Mesendoderm (in vitro differentiated cells): ENCODE measurements at regions not wholly inside any gene's neighbourhood (a gene's known extent, or its start where the extent isn't known, plus 50 kb on each side); places are given as distances from the start of the nearest gene placed in this dataset.

Source experiments
- DNase-seq: peaks from one replicate; pipeline ENCODE4 v3.0.0; 2013
- H2AK5ac ChIP-seq: 2 replicates; pipeline ENCODE4 v1.6.1; 2013; ENCODE audit warnings: low read length, inconsistent platforms
- H2BK120ac ChIP-seq: 2 replicates; pipeline ENCODE4 v1.6.1; 2013; ENCODE audit warnings: low read depth, mild to moderate bottlenecking, low read length, moderate library complexity, mixed read lengths
- H2BK15ac ChIP-seq: replicated peaks from 2 replicates; pipeline ENCODE4 v1.6.1; 2013; ENCODE audit warnings: low read depth, mild to moderate bottlenecking, moderate library complexity
- H2BK5ac ChIP-seq: 2 replicates; pipeline ENCODE4 v1.6.1; 2013; ENCODE audit warnings: low read length, inconsistent platforms
- H3K18ac ChIP-seq: 2 replicates; pipeline ENCODE4 v1.6.1; 2013; ENCODE audit warnings: mild to moderate bottlenecking, low read length, mixed read lengths
- H3K23ac ChIP-seq: one replicate; pipeline ENCODE4 v1.6.1; 2013; ENCODE audit warnings: low read length
- H3K27ac ChIP-seq: 2 replicates; pipeline ENCODE4 v1.5.1; 2013; ENCODE audit warnings: low read depth, mild to moderate bottlenecking, inconsistent platforms, low read length, moderate library complexity
- H3K27me3 ChIP-seq: 2 replicates; pipeline ENCODE4 v1.6.1; 2013; ENCODE audit warnings: low read length, control low read depth, mild to moderate bottlenecking, inconsistent platforms; ENCODE audit not compliant: insufficient read depth, poor library complexity
- H3K36me3 ChIP-seq: 2 replicates; pipeline ENCODE4 v1.6.1; 2013; ENCODE audit warnings: low read length, inconsistent platforms; ENCODE audit not compliant: control insufficient read depth, insufficient read depth
- H3K4ac ChIP-seq: one replicate; pipeline ENCODE4 v1.6.1; 2013; ENCODE audit warnings: low read depth, mild to moderate bottlenecking, low read length, moderate library complexity
- H3K4me1 ChIP-seq: 2 replicates; pipeline ENCODE4 v1.6.1; 2013; ENCODE audit warnings: low read depth, low read length, inconsistent platforms; ENCODE audit not compliant: control insufficient read depth
- H3K4me2 ChIP-seq: 2 replicates; pipeline ENCODE4 v1.6.1; 2013; ENCODE audit warnings: low read length
- H3K4me3 ChIP-seq: 2 replicates; pipeline ENCODE4 v1.5.1; 2013; ENCODE audit warnings: mild to moderate bottlenecking, low read length
- H3K56ac ChIP-seq: one replicate; pipeline ENCODE4 v1.6.1; 2013; ENCODE audit warnings: low read length
- H3K79me1 ChIP-seq: 2 replicates; pipeline ENCODE4 v1.6.1; 2013; ENCODE audit warnings: low read length, inconsistent platforms
- H3K79me2 ChIP-seq: 2 replicates; pipeline ENCODE4 v1.6.1; 2013; ENCODE audit warnings: mild to moderate bottlenecking, low read length; ENCODE audit not compliant: control insufficient read depth, insufficient read depth
- H3K9ac ChIP-seq: 2 replicates; pipeline ENCODE4 v1.6.1; 2013; ENCODE audit warnings: low read length, inconsistent platforms
- H4K5ac ChIP-seq: one replicate; pipeline ENCODE4 v1.6.1; 2013; ENCODE audit warnings: low read length
- H4K8ac ChIP-seq: one replicate; pipeline ENCODE4 v1.6.1; 2013; ENCODE audit warnings: low read depth, mild to moderate bottlenecking, control low read depth, low read length, moderate library complexity
- WGBS: extraction: QIAGEN DNeasy Blood & Tissue Kit; methylation state at CpG from one replicate; pipeline ENCODE4 v1.1.7; 2013; ENCODE audit warnings: low lambda C conversion rate, missing lambda C conversion rate; ENCODE audit not compliant: insufficient coverage; ENCODE audit errors: extremely low coverage; 5-methylcytosine and 5-hydroxymethylcytosine counted together

DNA sequence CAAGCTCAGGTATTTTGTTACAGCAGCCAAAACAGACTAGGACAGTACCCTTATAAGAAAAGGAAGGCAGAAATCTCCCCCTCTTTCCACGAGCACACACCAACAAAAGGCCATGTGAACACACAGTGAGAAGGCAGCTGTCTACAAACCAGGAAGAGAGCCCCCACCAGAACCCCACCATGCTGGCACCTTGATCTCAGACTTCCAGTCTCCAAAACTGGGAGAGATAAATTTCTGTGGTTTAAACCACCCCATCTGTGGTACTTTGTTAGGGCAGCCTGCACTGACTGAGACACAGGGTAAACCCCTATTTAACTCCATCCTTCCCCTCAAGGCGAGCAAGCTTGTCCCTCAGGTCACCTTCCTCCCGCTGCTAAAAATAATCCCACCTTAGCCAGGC lies 475.8 kb upstream of the JARID2 start:
- Histone ChIP-seq H3K23ac (no peak overlapping the region), H3K79me1 (no peaks in the 10 kb centered on the region), H3K4ac (no peak overlapping the region), H4K5ac (no peak overlapping the region), H2AK5ac (no peak overlapping the region), H2BK5ac (no peak overlapping the region), H4K8ac (no peak overlapping the region), H3K79me2 (no peaks in the 10 kb centered on the region), H3K9ac (no peak overlapping the region), H2BK15ac (no peak overlapping the region), H3K4me2 (no peak overlapping the region), H3K36me3 (no peaks in the 10 kb centered on the region), H3K27me3 (no peaks in the 10 kb centered on the region), H3K4me3 (no peak overlapping the region), H2BK120ac (no peak overlapping the region), H3K4me1 (peaks cover 4% of the 10 kb centered on the region), H3K18ac (no peak overlapping the region), H3K27ac (no peak overlapping the region), H3K56ac (no peak overlapping the region)
- WGBS = no CpG with 5 or more reads among the region's 3 CpGs
- no peak for DNase-seq

DNA sequence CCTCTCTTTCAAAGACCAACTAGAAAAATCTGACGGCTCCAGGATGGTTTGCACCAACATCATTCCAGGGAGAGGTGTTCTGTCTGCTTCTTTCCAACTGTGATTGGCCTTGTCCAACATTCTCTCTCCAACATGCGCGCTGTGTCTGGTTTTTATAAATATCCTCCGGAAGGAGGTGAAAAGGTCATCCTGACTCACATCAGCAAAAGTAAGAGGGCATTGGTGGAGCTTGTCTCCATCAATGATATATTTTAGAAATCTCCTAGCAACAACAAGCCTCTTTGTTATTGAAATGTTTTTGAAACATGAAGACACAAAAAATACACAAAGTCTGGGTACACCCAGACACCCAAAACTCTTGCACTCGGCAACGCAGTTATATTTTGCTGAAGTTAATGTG lies 475.3 kb upstream of the JARID2 start:
- H3K9ac ChIP-seq = no peak overlapping the region
- no CpG with 5 or more reads among the region's 6 CpGs for WGBS
- H2BK5ac ChIP-seq = no peak overlapping the region
- no peaks in the 10 kb centered on the region for H3K36me3 ChIP-seq
- no peak overlapping the region for H3K18ac ChIP-seq
- no peak overlapping the region for H2AK5ac ChIP-seq
- no peak overlapping the region for H3K56ac ChIP-seq
- H3K27me3 ChIP-seq = no peaks in the 10 kb centered on the region
- no peak overlapping the region for H3K23ac ChIP-seq
- H3K27ac ChIP-seq = no peak overlapping the region
- H4K8ac ChIP-seq = no peak overlapping the region
- H4K5ac ChIP-seq = no peak overlapping the region
- no peak for DNase-seq
- H3K79me1 ChIP-seq = no peaks in the 10 kb centered on the region
- peaks cover 4% of the 10 kb centered on the region for H3K4me1 ChIP-seq
- H3K79me2 ChIP-seq = no peaks in the 10 kb centered on the region
- H3K4me2 ChIP-seq = no peak overlapping the region
- H3K4me3 ChIP-seq = no peak overlapping the region
- H2BK15ac ChIP-seq = no peak overlapping the region
- no peak overlapping the region for H3K4ac ChIP-seq
- H2BK120ac ChIP-seq = no peak overlapping the region

DNA sequence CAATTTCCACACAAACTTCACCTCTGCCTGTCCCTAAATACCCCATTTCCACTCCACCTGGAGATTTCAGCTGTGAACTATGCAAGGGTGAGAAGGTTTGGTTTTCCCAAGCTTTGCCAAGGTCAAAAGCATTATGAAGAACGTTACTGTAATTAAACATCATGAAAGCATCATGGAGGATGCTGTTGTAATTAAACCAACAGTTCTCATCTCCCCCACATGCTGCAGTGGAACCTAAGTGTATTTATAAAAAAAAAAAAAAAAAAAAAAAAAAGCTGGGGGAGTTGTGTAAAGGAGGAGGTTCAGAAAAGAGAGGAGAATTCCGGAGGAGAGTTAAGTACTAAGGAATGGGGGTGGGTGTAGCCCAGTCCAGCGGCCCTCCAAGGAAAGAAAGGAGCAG lies 474.9 kb upstream of the JARID2 start:
- Histone ChIP-seq H3K23ac (no peak overlapping the region), H3K27me3 (no peaks in the 10 kb centered on the region), H2BK15ac (no peak overlapping the region), H4K8ac (peak overlapping the region; percentile 15), H3K4me2 (no peak overlapping the region), H3K18ac (no peak overlapping the region), H3K79me1 (no peaks in the 10 kb centered on the region), H2BK5ac (no peak overlapping the region), H3K9ac (no peak overlapping the region), H3K4me1 (peaks cover 4% of the 10 kb centered on the region), H3K36me3 (no peaks in the 10 kb centered on the region), H3K4ac (no peak overlapping the region), H3K27ac (no peak overlapping the region), H3K79me2 (no peaks in the 10 kb centered on the region), H3K4me3 (no peak overlapping the region), H2BK120ac (no peak overlapping the region), H4K5ac (no peak overlapping the region), H3K56ac (no peak overlapping the region), H2AK5ac (no peak overlapping the region)
- no CpG with 5 or more reads among the region's 3 CpGs for WGBS
- DNase-seq = no peak

DNA sequence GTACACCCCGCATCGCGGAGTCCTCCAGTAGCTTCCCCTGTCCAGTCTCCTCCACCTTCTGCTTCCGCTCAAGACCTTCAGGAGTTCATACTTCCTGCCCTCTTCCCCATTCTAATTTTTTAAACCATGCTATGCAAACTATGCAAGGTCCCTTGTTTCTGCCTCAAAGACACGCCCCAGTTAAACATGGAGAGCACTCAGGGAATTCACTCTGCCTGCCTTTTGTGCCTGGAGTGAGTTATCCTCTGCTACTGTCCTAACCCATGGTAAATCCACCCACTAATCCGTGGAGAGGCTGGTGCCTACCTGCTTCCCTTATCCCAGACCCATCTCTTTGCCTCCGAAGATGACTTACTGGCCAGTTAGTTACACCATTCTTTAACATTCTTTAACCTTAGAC lies 473.7 kb upstream of the JARID2 start:
- H4K8ac ChIP-seq = no peak overlapping the region
- H3K18ac ChIP-seq = no peak overlapping the region
- no peak overlapping the region for H3K23ac ChIP-seq
- H3K4me3 ChIP-seq = no peak overlapping the region
- peaks cover 3% of the 10 kb centered on the region for H3K4me1 ChIP-seq
- H3K4me2 ChIP-seq = no peak overlapping the region
- H3K36me3 ChIP-seq = no peaks in the 10 kb centered on the region
- no peak overlapping the region for H2BK15ac ChIP-seq
- no peak overlapping the region for H3K9ac ChIP-seq
- peak; percentile 73 for DNase-seq
- H3K79me1 ChIP-seq = no peaks in the 10 kb centered on the region
- H2AK5ac ChIP-seq = no peak overlapping the region
- no peak overlapping the region for H2BK120ac ChIP-seq
- no CpG with 5 or more reads among the region's 7 CpGs for WGBS
- H3K27me3 ChIP-seq = no peaks in the 10 kb centered on the region
- H3K79me2 ChIP-seq = no peaks in the 10 kb centered on the region
- H3K4ac ChIP-seq = no peak overlapping the region
- no peak overlapping the region for H3K27ac ChIP-seq
- H2BK5ac ChIP-seq = no peak overlapping the region
- no peak overlapping the region for H4K5ac ChIP-seq
- H3K56ac ChIP-seq = no peak overlapping the region

DNA sequence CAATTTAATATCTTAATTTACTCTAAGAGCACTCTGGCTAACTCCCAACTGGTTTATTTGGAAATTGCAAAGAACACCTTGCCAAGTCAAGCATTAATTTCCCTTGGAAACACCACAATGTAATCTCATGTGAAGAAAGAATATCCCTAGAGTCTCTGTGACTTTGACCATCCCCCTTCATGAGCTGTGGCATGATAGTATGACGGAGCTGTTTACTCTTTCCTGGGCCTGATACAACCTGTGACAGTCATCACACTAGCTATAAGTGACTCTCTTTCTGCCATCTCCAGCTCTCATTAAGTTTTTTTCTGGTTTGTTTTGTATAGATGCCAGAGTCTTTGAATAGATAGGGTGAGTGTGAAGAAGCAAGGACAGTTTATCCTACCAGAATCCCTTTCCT lies 470.3 kb upstream of the JARID2 start:
- DNase-seq = no peak
- no peak overlapping the region for H3K56ac ChIP-seq
- no peaks in the 10 kb centered on the region for H3K79me1 ChIP-seq
- H3K79me2 ChIP-seq = no peaks in the 10 kb centered on the region
- no peak overlapping the region for H3K23ac ChIP-seq
- no peak overlapping the region for H4K5ac ChIP-seq
- peaks cover 2% of the 10 kb centered on the region for H3K4me1 ChIP-seq
- H2BK5ac ChIP-seq = no peak overlapping the region
- H4K8ac ChIP-seq = no peak overlapping the region
- no peak overlapping the region for H2BK120ac ChIP-seq
- H2AK5ac ChIP-seq = no peak overlapping the region
- no peak overlapping the region for H2BK15ac ChIP-seq
- WGBS = no CpG with 5 or more reads among the region's 1 CpG
- H3K9ac ChIP-seq = no peak overlapping the region
- H3K4me3 ChIP-seq = no peak overlapping the region
- no peak overlapping the region for H3K27ac ChIP-seq
- H3K4me2 ChIP-seq = no peak overlapping the region
- no peaks in the 10 kb centered on the region for H3K27me3 ChIP-seq
- no peak overlapping the region for H3K18ac ChIP-seq
- no peak overlapping the region for H3K4ac ChIP-seq
- no peaks in the 10 kb centered on the region for H3K36me3 ChIP-seq

DNA sequence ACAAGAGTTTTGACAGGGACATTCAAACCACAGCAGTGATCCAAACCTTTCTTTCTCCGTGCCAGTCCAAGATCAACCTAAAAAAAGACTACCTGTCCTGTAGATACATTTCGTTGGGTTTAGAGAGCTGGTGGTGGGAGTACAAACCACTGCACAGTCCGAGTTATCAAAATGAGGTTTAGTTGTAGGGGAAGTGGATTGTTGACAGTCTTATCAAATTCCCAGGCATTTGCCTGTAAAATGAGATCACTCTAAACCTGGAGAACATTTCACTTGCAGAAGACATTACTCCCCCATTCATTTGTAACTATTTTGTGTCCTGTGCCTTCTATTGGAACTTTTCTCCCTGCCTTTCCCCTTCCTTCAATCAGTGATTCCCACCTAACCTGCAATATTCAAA lies 469.6 kb upstream of the JARID2 start:
- Histone ChIP-seq H3K4ac (no peak overlapping the region), H4K8ac (no peak overlapping the region), H3K27ac (no peak overlapping the region), H2BK120ac (no peak overlapping the region), H2AK5ac (no peak overlapping the region), H2BK5ac (no peak overlapping the region), H3K56ac (no peak overlapping the region), H3K4me1 (peaks cover 2% of the 10 kb centered on the region), H3K36me3 (no peaks in the 10 kb centered on the region), H3K4me3 (no peak overlapping the region), H3K9ac (no peak overlapping the region), H4K5ac (no peak overlapping the region), H3K18ac (no peak overlapping the region), H3K23ac (no peak overlapping the region), H3K27me3 (no peaks in the 10 kb centered on the region), H3K79me1 (no peaks in the 10 kb centered on the region), H2BK15ac (no peak overlapping the region), H3K79me2 (no peaks in the 10 kb centered on the region), H3K4me2 (no peak overlapping the region)
- no peak for DNase-seq
- no CpG with 5 or more reads among the region's 3 CpGs for WGBS
